ENCODE measurements at regions not wholly inside any gene's neighbourhood (a gene's known extent, or its start where the extent isn't known, plus 50 kb on each side); places are given as distances from the start of the nearest gene placed in this dataset.

- TF ChIP-seq, protein P1, sequence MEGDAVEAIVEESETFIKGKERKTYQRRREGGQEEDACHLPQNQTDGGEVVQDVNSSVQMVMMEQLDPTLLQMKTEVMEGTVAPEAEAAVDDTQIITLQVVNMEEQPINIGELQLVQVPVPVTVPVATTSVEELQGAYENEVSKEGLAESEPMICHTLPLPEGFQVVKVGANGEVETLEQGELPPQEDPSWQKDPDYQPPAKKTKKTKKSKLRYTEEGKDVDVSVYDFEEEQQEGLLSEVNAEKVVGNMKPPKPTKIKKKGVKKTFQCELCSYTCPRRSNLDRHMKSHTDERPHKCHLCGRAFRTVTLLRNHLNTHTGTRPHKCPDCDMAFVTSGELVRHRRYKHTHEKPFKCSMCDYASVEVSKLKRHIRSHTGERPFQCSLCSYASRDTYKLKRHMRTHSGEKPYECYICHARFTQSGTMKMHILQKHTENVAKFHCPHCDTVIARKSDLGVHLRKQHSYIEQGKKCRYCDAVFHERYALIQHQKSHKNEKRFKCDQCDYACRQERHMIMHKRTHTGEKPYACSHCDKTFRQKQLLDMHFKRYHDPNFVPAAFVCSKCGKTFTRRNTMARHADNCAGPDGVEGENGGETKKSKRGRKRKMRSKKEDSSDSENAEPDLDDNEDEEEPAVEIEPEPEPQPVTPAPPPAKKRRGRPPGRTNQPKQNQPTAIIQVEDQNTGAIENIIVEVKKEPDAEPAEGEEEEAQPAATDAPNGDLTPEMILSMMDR (IDR thresholded peaks at IDR 0.05) = no peak
- FAIRE-seq (no peak), DNase-seq (no peak), ATAC-seq (no peak)
- H3K9me3 ChIP-seq = no peaks in the 10 kb centered on the region
- no peaks in the 10 kb centered on the region for H3K36me3 ChIP-seq
- 91 to 95% methylated on average over 7 of the region's 7 CpGs for WGBS, 2 donors
- no peak overlapping the region for H3K27ac ChIP-seq
- no peaks in the 10 kb centered on the region for H3K4me1 ChIP-seq
- H3K4me3 ChIP-seq = no peak overlapping the region
- H3K27me3 ChIP-seq = no peaks in the 10 kb centered on the region
- intact Hi-C loops (cut with DNase I) = no loop called here
Observed at GRCh38 chr11:130640526-130640925, 192.1 kb downstream of the ADAMTS15 start.

DNA sequence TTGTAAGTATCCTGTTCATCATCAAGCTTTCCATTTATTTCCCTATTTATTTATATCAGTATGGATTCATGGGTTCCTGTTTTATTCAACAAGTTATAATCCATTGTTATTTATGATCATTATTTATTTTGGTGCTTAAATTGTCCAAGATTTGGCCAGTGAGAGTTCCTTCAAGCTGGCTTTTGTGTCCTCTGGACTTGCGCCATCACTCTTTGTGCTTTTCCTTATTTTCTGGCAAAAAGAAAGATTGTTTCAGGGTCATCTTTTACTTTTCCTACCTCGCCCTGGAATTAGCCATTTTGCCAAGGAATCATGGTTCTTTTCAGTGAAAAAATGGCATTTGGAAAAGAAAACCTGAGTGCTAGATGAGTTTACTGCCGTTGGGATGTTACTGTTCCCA, 193.4 kb downstream of the ADAMTS15 start:
- H3K27ac ChIP-seq = no peak overlapping the region
- H3K9me3 ChIP-seq = no peaks in the 10 kb centered on the region
- no peak for FAIRE-seq
- no peak for ATAC-seq
- WGBS, 2 donors = 79 to 86% methylated on average over 3 of the region's 3 CpGs
- intact Hi-C loops (cut with DNase I) = no loop called here
- no peaks in the 10 kb centered on the region for H3K36me3 ChIP-seq
- H3K27me3 ChIP-seq = no peaks in the 10 kb centered on the region
- DNase-seq = no peak
- TF ChIP-seq, protein P1 (IDR thresholded peaks at IDR 0.05) = no peak
- no peaks in the 10 kb centered on the region for H3K4me1 ChIP-seq
- H3K4me3 ChIP-seq = no peak overlapping the region

DNA sequence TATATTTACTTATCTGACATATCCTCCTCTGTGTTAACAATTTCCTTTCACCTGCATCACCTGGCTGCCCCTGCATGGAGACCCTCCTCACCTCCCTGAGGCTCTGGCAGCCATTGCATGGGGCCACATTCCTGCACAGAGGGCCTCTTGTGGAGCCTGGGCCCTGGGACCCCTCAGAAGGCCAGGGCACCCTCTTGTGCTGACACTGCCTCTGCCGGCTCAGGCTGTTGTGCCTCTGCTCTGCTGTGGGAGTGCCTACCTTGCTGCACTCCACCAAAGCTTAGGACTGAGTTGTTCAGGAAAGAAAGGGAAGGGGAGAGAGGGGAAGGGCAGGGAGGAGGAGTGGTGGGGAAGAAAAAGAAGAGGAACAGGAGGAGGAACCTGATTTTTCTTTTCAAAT, 194.5 kb downstream of the ADAMTS15 start:
- Histone ChIP-seq H3K27me3 (no peaks in the 10 kb centered on the region), H3K27ac (no peak overlapping the region), H3K9me3 (no peaks in the 10 kb centered on the region), H3K4me1 (no peaks in the 10 kb centered on the region), H3K36me3 (no peaks in the 10 kb centered on the region), H3K4me3 (no peak overlapping the region)
- DNase-seq (no peak), ATAC-seq (no peak), FAIRE-seq (no peak)
- WGBS, 2 donors = 77 to 85% methylated on average over 1 of the region's 1 CpG
- TF ChIP-seq, protein P1 (IDR thresholded peaks at IDR 0.05) = no peak
- intact Hi-C loops (cut with DNase I) = no loop called here

DNA sequence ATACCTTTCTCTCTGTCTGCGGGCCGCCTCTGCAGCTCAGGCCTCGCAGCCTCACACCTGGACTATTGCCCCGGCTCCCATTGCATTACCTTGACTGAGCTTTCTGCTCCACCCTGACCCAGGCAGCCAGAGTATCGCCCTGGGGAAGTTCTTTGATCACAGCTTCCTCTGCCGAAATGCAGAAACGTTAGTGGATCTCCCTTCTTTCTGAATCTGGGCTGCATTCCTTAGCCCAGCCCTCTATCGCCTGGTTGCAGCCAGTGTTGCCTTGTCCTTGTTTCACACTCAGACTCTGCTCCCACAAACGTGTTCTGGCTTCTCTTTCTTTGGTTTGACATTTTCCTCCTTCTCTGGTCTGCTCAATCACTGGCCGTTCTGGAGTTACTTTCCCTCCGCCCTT, 195.7 kb downstream of the ADAMTS15 start:
- TF ChIP-seq, protein P1 (IDR thresholded peaks at IDR 0.05) = no peak
- Histone ChIP-seq H3K36me3 (no peaks in the 10 kb centered on the region), H3K9me3 (no peaks in the 10 kb centered on the region), H3K4me1 (no peaks in the 10 kb centered on the region), H3K27me3 (no peaks in the 10 kb centered on the region), H3K4me3 (no peak overlapping the region), H3K27ac (no peak overlapping the region)
- DNase-seq = no peak
- no peak for FAIRE-seq
- ATAC-seq = peak in 1 of 4 donors; percentile 22
- intact Hi-C loops (cut with DNase I) = no loop called here
- 75% methylated on average over 11 of the region's 11 CpGs for WGBS, 2 donors

DNA sequence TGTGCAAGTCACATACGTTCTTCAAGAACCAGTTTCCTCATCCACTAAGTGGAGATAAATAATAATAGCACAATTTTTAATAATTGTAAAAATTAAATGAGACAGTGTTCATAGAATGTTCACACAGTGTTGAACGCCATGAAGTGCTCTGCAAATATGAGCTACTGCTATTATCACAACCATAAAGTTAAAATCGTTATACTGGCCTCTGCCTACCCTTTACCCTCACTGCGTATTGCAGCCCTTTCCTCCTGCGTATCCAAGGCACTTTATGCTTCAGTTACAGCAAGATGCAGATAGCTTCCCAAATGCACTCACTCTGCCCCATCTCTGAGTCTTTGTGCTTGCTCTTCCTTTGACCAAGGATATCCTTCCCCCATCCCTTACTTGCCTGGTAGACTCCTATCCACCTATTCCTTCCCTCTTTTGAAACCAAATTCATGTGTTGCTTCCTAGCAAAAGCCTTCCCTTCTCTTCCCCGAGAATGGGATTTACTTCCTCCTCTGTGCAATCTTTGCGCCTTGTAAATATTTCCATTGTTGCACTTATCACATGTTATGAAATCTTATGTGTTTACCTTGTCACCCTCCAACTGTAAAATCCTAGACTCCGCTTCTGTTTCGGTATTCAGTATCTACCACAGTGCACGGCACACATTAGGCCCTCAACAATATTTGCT, 196.9 kb downstream of the ADAMTS15 start:
- Histone ChIP-seq H3K4me1 (no peaks in the 10 kb centered on the region), H3K4me3 (no peak overlapping the region), H3K36me3 (no peaks in the 10 kb centered on the region), H3K9me3 (no peaks in the 10 kb centered on the region), H3K27ac (no peak overlapping the region), H3K27me3 (no peaks in the 10 kb centered on the region)
- intact Hi-C loops (cut with DNase I) = no loop called here
- 48 to 52% methylated on average over 10 of the region's 10 CpGs for WGBS, 2 donors
- ATAC-seq = peak in 3 of 4 donors; percentile 66 to 81 (median 70)
- TF ChIP-seq, protein P1 (IDR thresholded peaks at IDR 0.05) = no peak
- no peak for FAIRE-seq
- no peak for DNase-seq
